SJCRH30 (cell line): ENCODE measurements at regions not wholly inside any gene's neighbourhood (a gene's known extent, or its start where the extent isn't known, plus 50 kb on each side); places are given as distances from the start of the nearest gene placed in this dataset.

ENCODE experiments used
- DNase-seq, 2 experiments: peaks; one replicate each; pipeline ENCODE4 v3.0.0-alpha.2; 2015 to 2020
- H3K27ac ChIP-seq: fragments of 250-450 bp; sonication (Bioruptor Pico); 2 replicates; pipeline ENCODE4 v1.5.1; 2020; ENCODE audit warnings: mild to moderate bottlenecking, moderate library complexity
- H3K27me3 ChIP-seq: fragments of 250-450 bp; sonication (Bioruptor Pico); 2 replicates; pipeline ENCODE4 v1.5.1; 2020; ENCODE audit warnings: mild to moderate bottlenecking, moderate library complexity
- H3K36me3 ChIP-seq: fragments of 250-450 bp; sonication (Bioruptor Pico); 2 replicates; pipeline ENCODE4 v1.5.1; 2020; ENCODE audit warnings: mild to moderate bottlenecking, moderate library complexity
- H3K4me1 ChIP-seq: fragments of 250-450 bp; sonication (Bioruptor Pico); 2 replicates; pipeline ENCODE4 v1.5.1; 2020; ENCODE audit warnings: mild to moderate bottlenecking, moderate library complexity
- H3K4me3 ChIP-seq: fragments of 250-450 bp; sonication (Bioruptor Pico); 2 replicates; pipeline ENCODE4 v1.5.1; 2020; ENCODE audit warnings: mild to moderate bottlenecking, moderate library complexity
- H3K9me3 ChIP-seq: fragments of 250-450 bp; sonication (Bioruptor Pico); replicated peaks from 2 replicates; pipeline ENCODE4 v1.5.1; 2020; ENCODE audit warnings: mild to moderate bottlenecking, moderate library complexity

- DNase-seq, result no peak
- Histone ChIP-seq H3K27ac (no peak overlapping the region), H3K27me3 (no peaks in the 10 kb centered on the region), H3K4me3 (no peak overlapping the region), H3K4me1 (peaks cover 5% of the 10 kb centered on the region; the same call in 1 of the 2 replicates), H3K9me3 (no peaks in the 10 kb centered on the region), H3K36me3 (no peaks in the 10 kb centered on the region)
Observed at GRCh38 chr16:86918637-86919036, 340.3 kb downstream of the FOXL1 start.

- no peaks in the 10 kb centered on the region for H3K27me3 ChIP-seq
Observed at GRCh38 chr16:86919078-86919477, 340.7 kb downstream of the FOXL1 start.

DNA sequence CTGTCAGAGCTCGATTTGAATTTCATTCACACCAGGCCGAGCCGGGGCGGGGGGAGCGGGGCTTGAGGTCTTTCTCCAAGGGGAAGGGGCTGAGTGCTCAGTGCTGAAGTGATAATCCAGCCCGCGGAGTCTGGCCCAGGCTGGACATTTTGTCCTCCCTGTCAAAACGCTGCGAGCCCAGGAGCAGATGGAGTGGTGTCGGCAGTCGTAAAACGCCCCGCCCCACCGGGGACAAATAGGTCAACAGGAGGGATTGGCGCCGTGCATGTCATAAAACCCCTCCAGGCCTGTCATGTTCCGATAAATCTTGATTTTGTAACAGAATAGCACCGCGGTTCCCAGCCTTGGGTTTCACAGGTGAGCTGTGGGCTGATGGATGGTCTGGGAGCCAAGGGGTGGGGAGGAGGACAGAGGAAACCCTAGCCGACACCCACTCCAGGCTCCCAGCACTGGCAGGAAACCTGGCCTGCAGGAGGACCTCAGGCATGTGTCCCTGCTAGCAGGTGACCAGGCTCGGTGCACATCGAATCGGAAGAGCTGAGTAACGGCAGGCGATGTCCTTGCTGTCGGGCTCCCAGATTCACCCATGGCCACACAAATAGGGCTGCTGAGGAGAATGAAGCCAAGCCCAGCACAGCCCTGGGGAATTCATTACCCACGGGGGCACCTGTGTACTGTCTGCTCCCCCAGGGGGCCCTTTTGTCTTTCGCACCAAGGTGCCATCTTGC lies 341.4 kb downstream of the FOXL1 start:
- Histone ChIP-seq H3K4me3 (no peak overlapping the region), H3K27ac (no peak overlapping the region), H3K4me1 (peaks cover 5% of the 10 kb centered on the region; the same call in 1 of the 2 replicates), H3K9me3 (no peaks in the 10 kb centered on the region), H3K36me3 (no peaks in the 10 kb centered on the region), H3K27me3 (no peaks in the 10 kb centered on the region)
- no peak for DNase-seq

More at GRCh38 chr16:86919078-86919477, 340.7 kb downstream of the FOXL1 start:
- Histone ChIP-seq H3K4me1 (peaks cover 5% of the 10 kb centered on the region; the same call in 1 of the 2 replicates), H3K4me3 (no peak overlapping the region), H3K9me3 (no peaks in the 10 kb centered on the region), H3K36me3 (no peaks in the 10 kb centered on the region), H3K27ac (no peak overlapping the region)
- no peak for DNase-seq

GRCh38 chr16:86921289-86921688 lies 342.9 kb downstream of the FOXL1 start:
- DNase-seq, result no peak
- no peaks in the 10 kb centered on the region for H3K36me3 ChIP-seq
- no peak overlapping the region for H3K4me3 ChIP-seq
- no peak overlapping the region for H3K27ac ChIP-seq
- no peaks in the 10 kb centered on the region for H3K9me3 ChIP-seq
- no peaks in the 10 kb centered on the region for H3K4me1 ChIP-seq
- H3K27me3 ChIP-seq, result no peaks in the 10 kb centered on the region

DNA sequence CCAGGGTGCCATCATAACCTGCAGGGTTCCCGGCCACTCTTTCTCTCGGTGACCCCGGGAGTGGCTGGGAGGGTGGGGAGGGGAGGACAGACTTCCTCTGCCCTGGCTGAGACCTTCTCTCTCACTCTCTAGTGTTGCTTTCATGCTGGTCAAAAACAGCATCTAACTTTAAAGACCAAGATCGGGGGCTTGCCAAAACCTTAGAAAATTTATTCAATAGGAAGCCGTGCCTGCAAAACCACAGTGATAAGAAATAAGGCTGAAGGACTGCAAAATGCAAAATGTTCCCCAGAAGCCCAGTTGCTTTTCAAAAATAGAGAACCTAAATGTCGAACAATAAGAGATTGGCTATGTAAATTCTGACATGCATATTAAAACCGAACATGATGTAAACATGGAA lies 344.0 kb downstream of the FOXL1 start:
- DNase-seq, result no peak
- H3K36me3 ChIP-seq, result no peaks in the 10 kb centered on the region
- H3K4me1 ChIP-seq, result no peaks in the 10 kb centered on the region
- H3K27ac ChIP-seq, result no peak overlapping the region
- no peak overlapping the region for H3K4me3 ChIP-seq
- H3K27me3 ChIP-seq, result no peaks in the 10 kb centered on the region
- H3K9me3 ChIP-seq, result no peaks in the 10 kb centered on the region

GRCh38 chr16:86923656-86924055 lies 345.3 kb downstream of the FOXL1 start:
- no peaks in the 10 kb centered on the region for H3K36me3 ChIP-seq
- no peak overlapping the region for H3K27ac ChIP-seq
- H3K4me3 ChIP-seq, result no peak overlapping the region
- no peak for DNase-seq
- H3K4me1 ChIP-seq, result peaks cover 7% of the 10 kb centered on the region
- H3K27me3 ChIP-seq, result no peaks in the 10 kb centered on the region
- H3K9me3 ChIP-seq, result no peaks in the 10 kb centered on the region

DNA sequence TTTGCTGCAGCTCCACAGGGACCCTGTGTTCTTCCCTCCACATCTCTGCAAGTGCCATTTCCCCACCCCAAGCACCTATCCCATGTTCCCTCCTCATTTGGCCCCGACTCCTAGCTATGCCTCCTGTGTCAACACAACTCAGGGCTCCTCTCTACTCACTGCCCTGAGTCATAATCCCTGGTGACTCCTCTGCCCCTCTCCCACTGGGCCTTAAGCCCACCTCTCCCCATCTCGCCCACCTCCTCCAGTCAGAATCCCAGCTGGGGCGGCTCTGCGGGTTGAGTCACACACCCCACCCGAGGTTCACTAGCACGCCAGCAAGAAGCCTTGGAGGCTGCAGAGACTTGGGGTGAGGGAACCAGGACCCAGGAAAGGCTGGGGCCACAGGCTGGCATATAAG lies 346.2 kb downstream of the FOXL1 start:
- Histone ChIP-seq H3K27ac (no peak overlapping the region), H3K9me3 (no peaks in the 10 kb centered on the region), H3K4me1 (peaks cover 12% of the 10 kb centered on the region), H3K36me3 (no peaks in the 10 kb centered on the region), H3K4me3 (no peak overlapping the region), H3K27me3 (no peaks in the 10 kb centered on the region)
- DNase-seq, result no peak

GRCh38 chr16:86925067-86925791 lies 346.9 kb downstream of the FOXL1 start:
- Histone ChIP-seq H3K4me1 (peaks cover 13% of the 10 kb centered on the region), H3K27ac (no peak overlapping the region), H3K36me3 (no peaks in the 10 kb centered on the region), H3K27me3 (no peaks in the 10 kb centered on the region), H3K9me3 (no peaks in the 10 kb centered on the region), H3K4me3 (no peak overlapping the region)
- DNase-seq, result no peak

GRCh38 chr16:86926181-86927094 lies 348.1 kb downstream of the FOXL1 start:
- Histone ChIP-seq H3K27me3 (no peaks in the 10 kb centered on the region), H3K4me3 (no peak overlapping the region), H3K27ac (no peak overlapping the region), H3K4me1 (peaks cover 22% of the 10 kb centered on the region), H3K9me3 (no peaks in the 10 kb centered on the region), H3K36me3 (no peaks in the 10 kb centered on the region)
- no peak for DNase-seq

GRCh38 chr16:86927699-86928098 lies 349.4 kb downstream of the FOXL1 start:
- no peaks in the 10 kb centered on the region for H3K9me3 ChIP-seq
- no peak for DNase-seq
- no peak overlapping the region for H3K27ac ChIP-seq
- peaks cover 30% of the 10 kb centered on the region for H3K4me1 ChIP-seq
- H3K36me3 ChIP-seq, result no peaks in the 10 kb centered on the region
- H3K27me3 ChIP-seq, result no peaks in the 10 kb centered on the region
- H3K4me3 ChIP-seq, result no peak overlapping the region

- peak; percentile 73 to 79 for DNase-seq
- Histone ChIP-seq H3K36me3 (no peaks in the 10 kb centered on the region), H3K4me1 (peaks cover 30% of the 10 kb centered on the region), H3K9me3 (no peaks in the 10 kb centered on the region), H3K4me3 (peak overlapping the region; percentile 50), H3K27me3 (no peaks in the 10 kb centered on the region), H3K27ac (peak overlapping the region; percentile 95)
Observed at GRCh38 chr16:86928523-86929011, 350.2 kb downstream of the FOXL1 start.

- Histone ChIP-seq H3K27ac (peak overlapping the region; percentile 95), H3K4me1 (peaks cover 32% of the 10 kb centered on the region)
- peak; percentile 85 to 87 for DNase-seq
Observed at GRCh38 chr16:86929057-86929871, 350.9 kb downstream of the FOXL1 start.

DNA sequence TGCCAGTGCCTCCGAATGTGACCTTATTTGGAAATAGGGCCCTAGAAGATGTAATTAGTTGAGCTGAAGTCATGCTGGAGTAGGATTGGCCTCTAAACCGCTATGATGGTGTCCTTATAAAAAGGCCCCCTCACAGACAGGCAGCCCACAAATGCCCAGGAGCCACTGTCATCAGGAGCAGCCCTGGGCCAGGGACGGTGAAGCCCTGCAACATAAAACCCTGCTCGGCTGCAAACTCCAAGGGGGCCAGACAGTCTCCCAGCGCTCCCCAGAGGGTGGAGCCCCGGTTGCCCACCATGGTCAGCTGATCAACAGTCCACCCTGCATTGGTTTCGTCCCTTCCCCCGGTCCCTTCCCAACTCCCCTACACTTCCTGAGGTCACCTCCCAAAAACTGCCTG lies 351.7 kb downstream of the FOXL1 start:
- Histone ChIP-seq H3K36me3 (no peaks in the 10 kb centered on the region), H3K27me3 (no peaks in the 10 kb centered on the region), H3K4me1 (peaks cover 38% of the 10 kb centered on the region), H3K4me3 (peak overlapping the region; percentile 50), H3K27ac (peak overlapping the region; percentile 95), H3K9me3 (no peaks in the 10 kb centered on the region)
- DNase-seq, result peak; percentile 83

More at GRCh38 chr16:86929057-86929871, 350.9 kb downstream of the FOXL1 start:
- no peaks in the 10 kb centered on the region for H3K27me3 ChIP-seq
- no peaks in the 10 kb centered on the region for H3K36me3 ChIP-seq
- H3K4me3 ChIP-seq, result peak overlapping the region; percentile 50
- no peaks in the 10 kb centered on the region for H3K9me3 ChIP-seq
